ENCODE measurements at regions not wholly inside any gene's neighbourhood (a gene's known extent, or its start where the extent isn't known, plus 50 kb on each side); places are given as distances from the start of the nearest gene placed in this dataset.
A peak's percentile ranks its signal among the peaks of the same experiment; 100 is the strongest.
"Not testable (repeated sequence)": the region's sequence is repeated elsewhere in the genome, so short reads cannot be mapped to it uniquely, and the experiment has no call there.

DNA sequence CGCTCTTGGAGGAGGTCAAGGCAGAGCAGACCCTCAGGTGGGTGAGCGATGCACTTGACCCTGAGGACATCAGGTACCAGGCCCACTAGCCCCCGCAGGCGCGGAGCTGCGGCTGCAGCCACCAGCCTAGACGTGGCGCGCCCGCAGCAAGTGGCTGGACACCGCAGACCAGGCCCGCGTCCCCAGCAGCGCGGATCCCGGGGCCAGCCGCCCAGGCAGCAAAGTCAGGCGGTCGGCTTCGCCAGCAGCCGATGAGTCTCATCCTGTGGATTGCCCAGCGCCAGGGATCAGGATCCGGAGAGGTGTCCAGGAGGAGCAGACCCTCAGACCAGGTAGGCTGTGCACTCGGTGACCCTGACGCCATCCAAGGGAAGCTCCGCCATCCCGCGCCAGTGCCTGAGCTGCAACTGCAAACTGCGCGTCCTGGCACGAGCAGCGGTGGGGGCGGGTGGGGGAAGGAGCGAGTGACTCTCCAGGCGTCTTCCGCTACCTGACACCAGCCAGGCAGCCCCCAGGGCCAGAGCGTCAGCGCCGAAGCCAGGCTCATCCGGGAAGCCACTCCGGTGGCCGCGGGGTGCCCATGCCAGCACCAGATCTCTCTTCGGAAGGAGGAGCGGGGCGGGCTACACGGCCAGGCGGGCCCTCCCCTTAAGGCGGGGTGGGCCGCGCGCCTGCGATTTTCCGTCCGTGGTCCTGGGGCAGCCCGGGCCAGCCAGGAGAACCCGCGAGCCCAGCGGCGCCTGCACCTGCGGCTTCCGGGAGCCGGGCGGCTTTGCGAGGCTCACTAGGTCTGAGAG lies 92.6 kb upstream of the THOC3 start:
- not testable (repeated sequence) for DNase-seq (ENCODE audit: low read depth in 3 of 3)

DNA sequence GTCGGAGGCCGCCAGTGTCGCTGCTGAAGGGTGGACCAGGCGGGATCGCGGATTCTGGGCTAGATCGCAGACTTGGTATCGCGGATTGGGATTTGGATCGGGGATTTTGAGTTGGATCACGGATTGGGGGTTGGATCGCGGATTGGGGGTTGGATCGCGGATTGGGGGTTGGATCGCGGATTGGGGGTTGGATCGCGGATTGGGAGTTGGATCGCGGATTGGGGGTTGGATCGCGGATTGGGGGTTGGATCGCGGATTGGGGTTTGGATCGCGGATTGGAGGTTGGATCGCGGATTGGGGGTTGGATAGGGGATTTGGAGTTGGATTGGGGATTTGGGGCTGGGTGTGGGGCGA lies 93.1 kb upstream of the THOC3 start:
- DNase-seq (ENCODE audit: low read depth in 3 of 3) = not testable (repeated sequence)

DNA sequence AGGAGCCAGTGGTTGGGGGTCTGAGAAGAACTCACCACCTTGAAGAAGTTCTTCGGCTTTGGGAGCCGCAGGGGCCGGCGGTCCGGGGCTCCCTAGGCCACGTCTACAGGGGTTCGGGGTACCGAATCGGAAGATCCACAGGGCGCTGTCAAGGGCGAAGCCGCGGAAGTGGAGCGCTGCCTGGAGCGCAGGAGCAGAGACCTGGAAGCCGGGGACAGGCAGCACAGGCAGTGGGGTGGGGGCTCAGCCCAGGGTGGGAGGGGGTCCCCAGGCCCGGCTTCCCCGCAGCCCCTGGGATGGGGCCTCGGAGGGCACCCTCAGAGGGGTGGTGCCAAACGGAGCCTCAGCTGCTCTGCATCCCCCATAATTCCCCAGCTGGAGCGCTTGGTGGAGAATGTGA lies 93.5 kb upstream of the THOC3 start:
- not testable (repeated sequence) for DNase-seq (ENCODE audit: low read depth in 3 of 3)

DNA sequence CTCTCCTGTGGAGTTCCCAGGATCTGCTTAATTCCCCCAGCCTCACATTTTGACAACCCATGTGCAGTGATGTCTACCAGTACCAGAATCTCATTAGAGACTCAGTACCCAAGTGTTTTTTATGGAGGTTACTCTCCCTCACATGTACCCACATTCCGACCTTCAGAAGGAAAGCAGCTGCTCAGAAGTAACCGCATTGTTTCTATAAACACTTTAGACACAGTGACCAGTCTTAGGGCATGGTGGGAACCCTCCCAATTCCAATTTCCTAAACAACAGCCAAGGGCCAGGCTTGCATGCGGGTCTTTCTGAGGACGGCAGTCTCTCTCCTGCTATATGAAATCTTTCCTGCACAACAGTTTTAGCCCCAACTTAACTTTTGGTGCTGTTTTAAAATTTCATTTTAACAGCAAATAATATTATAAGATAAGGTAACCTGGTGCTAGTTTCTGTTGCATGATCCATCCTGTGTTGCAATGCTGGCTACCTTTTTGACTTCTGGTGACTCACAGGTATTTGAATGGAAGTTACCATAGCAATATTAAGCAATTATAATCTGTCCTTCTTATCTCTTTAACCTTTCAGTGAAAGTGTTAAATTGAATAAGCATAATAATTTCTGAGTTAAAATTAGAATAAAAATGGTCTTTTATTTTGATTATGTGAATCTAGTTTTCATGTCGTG lies 98.3 kb upstream of the THOC3 start:
- DNase-seq (ENCODE audit: low read depth in 3 of 3) = not testable (repeated sequence)

DNA sequence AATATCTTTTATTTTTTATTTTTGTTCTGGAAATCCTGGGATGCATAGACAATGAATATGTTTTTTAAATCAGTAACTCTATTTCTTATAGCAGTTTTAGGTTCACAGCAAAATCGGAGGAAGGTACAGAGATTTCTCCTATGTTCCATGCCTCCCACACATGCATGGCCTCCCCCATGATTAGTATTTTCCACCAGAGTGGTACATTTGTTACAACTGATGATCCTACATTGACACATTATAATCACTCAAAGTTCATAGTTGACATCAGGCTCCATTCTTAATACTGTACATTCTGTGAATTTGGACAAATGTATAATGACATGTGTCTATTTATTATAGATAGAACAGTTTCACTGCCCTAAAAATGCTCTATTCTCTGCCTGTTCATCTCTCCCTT lies 99.0 kb upstream of the THOC3 start:
- DNase-seq (ENCODE audit: low read depth in 3 of 3) = not testable (repeated sequence)

DNA sequence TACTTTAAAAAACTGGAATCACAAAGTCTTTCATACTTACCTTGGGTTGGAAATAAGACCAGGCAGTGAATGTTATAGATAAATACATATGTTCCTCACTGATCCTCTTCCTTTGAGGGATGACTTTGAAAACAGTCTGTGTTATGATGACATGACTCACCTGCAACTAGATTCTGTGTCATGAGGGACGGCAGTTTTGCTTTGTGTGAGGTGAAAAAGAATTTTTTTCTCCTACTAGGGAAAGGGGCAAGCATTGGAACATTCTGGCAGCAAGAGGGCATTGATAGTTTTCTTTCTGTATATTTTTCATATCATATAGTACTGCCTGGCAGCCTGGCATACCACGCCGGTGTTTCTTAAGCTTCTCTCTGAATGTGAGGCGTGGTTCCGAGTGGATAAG lies 99.8 kb upstream of the THOC3 start:
- DNase-seq (ENCODE audit: low read depth in 3 of 3) = not testable (repeated sequence)

DNA sequence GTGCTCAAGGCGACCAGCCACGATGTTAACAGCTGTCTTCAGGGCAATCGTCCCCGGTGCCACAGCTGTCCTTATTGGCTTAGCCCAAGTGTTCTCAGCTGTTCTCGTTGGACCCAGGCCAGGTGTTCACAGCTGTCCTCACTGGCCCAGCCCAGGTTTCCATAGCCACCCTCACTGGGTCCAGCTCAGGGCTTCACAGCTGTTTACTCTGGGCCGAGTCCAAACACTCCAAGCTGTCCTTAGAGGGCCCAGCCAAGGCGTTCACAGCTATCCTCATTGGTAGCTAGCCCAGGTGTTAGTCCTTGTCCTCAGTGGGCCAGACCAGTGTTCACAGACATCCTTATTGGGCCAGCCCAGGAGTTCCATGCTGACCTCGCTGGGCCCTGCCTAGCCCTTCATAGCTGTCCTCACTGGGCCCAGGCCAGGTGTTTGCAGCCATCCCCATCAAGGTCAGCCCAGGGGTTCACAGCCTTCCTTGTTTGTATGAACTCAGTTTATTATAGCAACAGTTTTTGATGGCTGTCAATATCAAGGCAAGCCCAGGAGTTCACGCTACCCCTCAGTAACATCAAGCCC lies 106.0 kb upstream of the THOC3 start:
- DNase-seq (ENCODE audit: low read depth in 3 of 3) = not testable (repeated sequence)

DNA sequence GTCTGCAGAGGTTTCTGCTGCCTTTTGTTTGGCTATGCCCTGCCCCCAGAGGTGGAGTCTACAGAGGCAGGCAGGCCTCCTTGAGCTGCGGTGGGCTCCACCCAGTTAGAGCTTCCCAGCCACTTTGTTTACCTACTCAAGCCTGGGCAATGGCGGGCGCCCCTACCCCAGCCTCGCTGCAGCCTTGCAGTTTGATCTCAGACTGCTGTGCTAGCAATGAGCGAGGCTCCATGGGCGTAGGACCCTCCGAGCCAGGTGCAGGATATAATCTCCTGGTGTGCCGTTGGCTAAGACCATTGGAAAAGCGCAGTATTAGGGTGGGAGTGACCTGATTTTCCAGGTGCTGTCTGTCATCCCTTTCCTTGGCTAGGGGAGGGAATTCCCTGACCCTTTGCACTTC lies 115.6 kb upstream of the THOC3 start:
- DNase-seq (ENCODE audit: low read depth in 3 of 3) = not testable (repeated sequence)

DNA sequence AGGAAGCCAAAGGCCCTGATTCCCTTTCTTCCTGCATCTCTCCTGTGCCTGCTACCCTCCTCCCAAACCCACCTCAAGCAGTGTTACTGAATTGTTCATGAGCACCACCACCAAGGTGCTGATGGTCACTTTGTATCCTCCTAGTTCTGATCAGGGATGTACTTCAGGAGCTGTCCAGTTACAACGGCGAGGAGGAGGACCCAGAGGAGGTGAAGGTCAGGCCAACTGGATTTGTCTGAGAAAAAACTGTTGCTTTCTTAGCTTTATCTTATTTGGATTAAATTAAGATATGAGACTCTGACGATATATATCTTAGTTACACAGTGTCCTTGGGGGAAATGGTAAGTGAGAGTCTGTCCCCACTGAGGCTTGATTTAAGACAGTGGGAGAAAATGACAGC lies 135.0 kb upstream of the THOC3 start:
- not testable (repeated sequence) for DNase-seq (ENCODE audit: low read depth in 3 of 3)

DNA sequence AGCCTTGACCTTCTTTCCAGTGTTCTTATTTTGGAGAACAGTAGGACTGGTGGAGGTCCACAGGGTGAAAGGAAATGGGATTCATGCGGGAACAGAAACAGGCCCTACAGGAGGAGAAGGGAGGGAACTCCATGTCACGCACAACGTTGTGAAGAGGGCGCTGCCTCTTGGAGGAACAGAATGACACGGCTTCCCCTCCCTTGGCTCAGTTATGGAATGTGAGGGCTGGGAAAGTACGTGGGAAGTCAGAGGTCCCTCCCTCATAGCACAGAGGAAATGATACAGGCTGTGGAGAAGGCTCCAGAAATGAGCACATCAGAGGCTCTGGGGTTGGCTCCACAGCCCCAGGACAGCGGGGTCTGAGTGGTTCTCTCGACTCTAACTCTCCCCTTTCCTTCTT lies 125.3 kb upstream of the SIMC1 start:
- DNase-seq (ENCODE audit: low read depth in 3 of 3) = not testable (repeated sequence)

DNA sequence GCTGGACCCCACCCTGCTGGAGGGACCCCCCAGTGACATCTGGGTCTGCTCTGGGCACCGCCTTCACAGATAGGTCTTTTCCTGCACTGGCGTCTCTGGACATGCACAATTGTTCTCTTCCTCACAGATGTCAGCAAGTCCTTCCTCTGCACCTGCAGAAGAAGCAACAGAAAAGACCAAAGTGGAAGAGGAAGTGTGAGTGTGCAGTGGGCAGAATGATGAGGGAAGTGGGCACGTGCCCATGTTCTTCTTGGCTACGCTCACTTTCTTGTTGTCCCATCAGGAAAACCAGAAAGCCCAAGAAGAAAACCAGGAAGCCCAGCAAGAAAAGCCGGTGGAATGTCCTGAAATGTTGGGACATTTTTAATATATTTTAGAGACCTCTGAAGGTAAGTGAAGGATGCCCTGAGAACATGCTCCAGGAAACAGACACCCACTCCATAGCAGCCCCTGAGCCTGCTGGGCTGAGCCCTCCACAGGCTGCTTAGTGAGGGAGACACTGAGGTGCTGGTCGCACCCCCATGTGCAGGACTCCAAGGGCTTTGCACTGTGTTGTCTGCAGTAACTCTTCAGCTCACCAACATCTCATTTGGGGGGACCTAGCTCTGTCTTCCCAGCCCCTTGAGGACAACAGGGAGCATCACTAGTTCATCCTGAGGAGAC lies 124.4 kb upstream of the SIMC1 start:
- not testable (repeated sequence) for DNase-seq (ENCODE audit: low read depth in 3 of 3)

DNA sequence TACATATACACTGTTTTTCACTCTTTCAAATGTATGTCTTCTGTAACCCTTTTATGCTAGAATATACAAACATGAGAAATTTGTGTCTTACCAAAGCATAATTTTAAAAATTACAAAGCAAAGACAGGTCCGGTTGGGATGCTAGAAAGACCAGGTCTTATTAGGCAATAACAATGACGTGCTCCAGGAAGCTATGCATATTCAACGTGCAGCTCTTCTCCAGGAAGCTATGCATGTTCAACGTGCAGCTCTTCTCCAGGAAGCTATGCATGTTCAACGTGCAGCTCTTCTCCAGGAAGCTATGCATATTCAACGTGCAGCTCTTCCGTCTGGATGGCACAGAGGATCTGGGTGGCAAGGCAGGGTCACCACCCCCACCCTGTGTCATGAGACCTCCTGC lies 123.4 kb upstream of the SIMC1 start:
- not testable (repeated sequence) for DNase-seq (ENCODE audit: low read depth in 3 of 3)

DNA sequence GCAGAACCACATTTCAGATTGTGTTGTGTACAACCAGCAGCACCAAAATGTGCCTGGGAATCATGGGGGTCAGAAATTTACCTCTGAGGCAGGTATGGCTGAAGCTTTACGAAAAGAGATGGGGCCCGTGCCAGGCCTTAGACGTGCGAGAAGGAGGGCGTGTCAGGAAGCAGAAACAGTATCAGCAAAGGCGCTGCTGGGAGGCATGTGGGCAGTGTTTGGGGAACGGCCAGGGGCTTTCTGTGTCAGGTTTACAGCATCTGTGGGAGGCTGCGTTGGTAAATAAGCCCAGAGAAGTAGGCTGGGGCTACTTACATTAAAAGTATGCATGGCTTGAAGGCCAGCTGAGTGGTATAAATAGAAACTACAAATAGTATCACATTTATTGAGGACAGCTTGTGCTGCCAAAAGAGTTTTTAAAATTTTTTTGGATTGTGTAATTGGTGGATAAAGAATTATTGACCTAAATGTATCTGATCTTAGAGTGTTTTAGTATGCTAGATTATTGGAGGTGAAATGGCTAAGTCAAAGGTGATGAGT lies 120.5 kb upstream of the SIMC1 start:
- not testable (repeated sequence) for DNase-seq (ENCODE audit: low read depth in 3 of 3)

DNA sequence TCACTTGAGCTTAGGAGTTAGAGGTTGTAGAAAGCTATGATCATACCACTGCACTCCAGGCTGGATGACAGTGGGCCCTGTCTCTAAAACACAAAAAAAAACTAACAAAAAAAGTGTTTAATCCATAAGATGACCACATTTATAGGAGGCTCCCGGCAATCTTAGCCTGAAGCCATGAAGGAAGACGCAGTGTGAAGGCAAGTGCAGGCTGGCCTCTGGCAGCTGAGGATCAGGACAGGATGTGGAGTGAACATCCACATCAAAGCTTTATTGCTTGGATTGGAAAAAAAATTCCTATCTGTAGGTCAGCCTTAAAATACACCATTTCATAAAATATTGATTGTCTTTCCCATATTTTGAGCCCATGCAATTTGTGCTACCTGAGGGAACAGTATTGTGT lies 115.9 kb upstream of the SIMC1 start:
- not testable (repeated sequence) for DNase-seq (ENCODE audit: low read depth in 3 of 3)

DNA sequence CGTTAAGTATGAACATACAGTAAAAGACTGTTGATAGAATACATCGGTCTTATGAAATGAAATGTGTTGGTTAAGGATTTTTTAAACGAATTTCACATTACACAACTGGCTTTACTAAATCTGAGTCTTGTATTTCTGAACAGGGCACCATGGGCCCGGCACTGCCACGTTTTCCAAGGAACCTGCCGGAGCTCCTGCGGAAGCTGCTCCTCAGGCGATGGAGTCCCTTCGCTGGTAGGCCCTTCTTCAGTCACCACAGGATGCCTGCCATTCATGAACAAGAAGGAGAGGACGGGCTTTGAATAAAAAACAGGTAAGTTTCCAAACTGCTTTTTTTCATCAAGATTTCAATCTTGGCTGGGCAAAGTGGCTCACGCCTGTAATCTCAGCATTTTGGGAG lies 114.1 kb upstream of the SIMC1 start:
- not testable (repeated sequence) for DNase-seq (ENCODE audit: low read depth in 3 of 3)

DNA sequence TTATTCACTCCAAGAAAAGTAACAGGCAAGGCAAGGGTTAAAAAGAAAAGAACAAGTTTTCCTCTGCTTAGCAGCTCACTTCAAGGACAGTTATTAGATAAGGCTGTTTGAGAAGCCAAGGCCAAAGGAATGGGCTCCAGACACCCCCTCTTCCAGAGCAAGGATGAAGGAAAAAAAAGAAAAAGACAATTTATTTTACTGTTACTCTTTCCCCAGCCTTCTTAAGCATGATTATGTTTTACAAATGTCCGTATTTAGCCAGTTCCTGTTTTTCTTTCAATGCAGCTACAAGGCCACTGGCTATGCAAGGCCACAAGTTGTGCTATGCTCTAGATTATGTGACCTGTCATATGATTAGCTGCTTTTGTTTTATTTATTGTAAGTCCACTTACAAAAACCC lies 106.5 kb upstream of the SIMC1 start:
- DNase-seq (ENCODE audit: low read depth in 3 of 3) = no peak

DNA sequence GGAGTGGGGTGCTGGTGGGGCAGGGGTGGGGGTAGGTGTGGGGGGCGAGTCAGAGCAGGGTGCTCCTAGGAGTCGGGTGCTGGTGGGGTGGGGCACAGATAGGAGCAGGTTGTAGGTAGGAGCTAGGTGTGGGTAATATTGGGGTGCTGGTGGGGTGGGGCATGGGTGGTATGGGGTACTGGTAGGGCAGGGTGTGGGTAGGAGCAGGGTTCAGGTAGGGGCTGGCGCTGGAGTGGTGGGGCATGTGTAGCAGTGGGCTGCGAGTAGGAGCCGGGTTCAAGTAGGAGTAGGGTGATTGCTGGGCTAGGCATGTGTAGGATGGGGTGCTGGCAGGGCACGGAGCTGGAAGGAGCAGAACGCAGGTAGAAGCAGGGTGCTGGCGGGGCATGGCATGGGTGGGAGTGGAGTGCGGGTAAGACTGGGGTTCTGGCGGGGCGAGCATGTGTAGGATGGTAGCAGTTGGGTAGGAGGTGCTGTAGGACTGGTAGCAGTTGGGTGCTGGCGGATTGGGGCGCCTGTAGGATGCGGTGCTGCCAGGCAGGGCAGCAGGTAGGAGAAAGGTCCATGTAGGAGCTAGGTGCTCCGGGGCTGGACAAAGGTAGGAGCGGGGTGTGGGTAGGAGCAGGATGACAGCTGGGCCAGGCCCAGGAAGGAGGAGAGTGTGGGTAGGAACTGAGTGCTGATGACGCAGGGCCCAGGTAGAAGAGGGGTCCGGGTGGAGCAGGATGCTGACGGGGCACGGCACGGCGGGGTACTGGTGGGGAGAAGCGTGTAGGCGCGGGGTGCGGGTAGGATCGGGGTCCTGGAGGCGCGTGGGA lies 105.5 kb upstream of the SIMC1 start:
- DNase-seq (ENCODE audit: low read depth in 3 of 3) = peak in 1 of 3 experiments; percentile 1

DNA sequence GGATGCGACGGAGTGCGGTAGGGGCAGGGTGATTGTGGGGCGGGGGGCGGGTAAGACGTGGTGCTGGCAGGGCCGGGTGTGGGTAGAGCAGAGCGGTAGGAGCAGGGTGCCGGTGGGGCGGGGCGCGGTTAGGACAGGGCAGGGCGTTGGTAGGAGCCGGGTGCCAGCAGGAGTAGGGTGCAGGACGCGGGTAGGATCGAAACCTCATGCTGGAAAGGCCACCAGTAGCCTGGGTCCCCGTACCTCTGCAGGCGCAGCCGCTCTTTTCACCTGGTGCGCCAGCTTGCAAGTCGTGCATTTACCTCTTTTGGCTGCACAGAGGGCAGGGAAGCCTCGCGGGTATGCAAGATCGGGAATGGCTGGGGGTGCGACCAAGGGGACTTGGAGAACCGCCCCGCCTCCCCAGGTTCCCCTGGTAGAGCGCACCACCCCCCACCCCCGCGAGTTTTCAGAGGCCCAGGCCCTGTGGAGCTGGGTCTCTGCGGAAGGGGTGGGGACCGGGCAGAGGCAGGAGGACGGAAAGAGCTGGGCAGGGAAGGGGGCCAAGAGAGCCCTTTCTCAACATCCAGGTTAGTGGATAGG lies 104.8 kb upstream of the SIMC1 start:
- DNase-seq (ENCODE audit: low read depth in 3 of 3) = no peak

DNA sequence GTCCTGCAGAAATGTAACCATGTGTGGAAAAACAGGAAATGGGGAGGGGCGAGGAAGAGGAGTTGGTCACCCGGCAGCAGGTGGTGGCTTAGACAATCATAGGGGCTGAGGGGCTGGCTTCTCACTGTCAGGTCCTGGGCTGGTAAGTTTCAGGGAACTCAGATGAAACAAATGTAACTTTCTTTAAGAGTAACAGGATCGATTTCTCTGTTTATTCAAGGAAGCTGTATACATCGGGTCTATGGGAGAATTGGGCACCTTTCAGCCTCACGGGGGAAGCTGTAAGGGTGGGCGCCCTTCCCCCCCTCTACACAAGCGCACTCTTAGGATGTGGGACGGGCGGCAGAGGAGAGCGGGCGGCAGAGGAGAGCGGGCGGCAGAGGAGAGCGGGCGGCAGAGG lies 104.3 kb upstream of the SIMC1 start:
- DNase-seq (ENCODE audit: low read depth in 3 of 3) = no peak

DNA sequence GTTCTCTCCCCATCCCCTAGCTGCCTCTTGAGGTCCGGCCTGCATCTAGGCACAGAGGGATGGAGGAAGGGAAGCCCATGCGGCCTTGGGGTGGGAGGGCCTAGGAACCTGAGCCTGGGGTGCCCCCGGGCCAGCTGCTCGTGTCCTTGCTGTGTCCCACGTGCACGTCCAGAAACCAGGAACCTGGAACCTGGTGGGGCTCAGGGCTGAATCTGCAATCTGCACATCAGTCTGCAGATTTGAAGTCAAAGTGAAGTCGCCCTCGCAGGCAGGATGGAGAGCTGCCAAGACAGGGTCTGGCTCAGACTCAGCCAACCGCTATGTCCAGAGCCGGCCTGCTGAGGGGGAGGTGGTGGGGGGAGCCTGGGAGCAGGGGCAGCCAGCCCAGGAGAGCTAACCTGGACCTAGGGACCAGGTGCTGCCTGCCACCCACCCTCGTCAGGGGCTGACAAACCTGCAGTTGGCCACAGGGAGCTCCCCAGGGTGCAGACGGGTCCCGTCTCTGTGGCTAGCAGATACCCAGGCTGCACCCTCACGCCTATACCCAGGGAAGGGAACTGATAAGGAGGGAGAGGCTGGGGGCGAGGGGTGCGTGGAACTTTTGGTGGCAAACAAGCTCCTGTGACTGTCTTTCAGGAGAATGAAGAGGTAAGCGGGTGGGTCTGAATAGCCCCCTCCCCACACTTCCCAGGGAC lies 103.5 kb upstream of the SIMC1 start:
- DNase-seq (ENCODE audit: low read depth in 3 of 3) = no peak

Data from stimulated activated CD4-positive, alpha-beta T cell treated with anti-CD3 and anti-CD28 coated beads, TNF-alpha, amount 100 ng/mL, for 4 hours (primary cell).